ENCODE measurements at regions not wholly inside any gene's neighbourhood (a gene's known extent, or its start where the extent isn't known, plus 50 kb on each side); places are given as distances from the start of the nearest gene placed in this dataset.

- TF ChIP-seq CTCF (conservative IDR thresholded peaks at IDR 0.05; ENCODE audit: low read depth in 2 of 2) (no peak), ZNF114 (CRISPR knock-in tag; IDR thresholded peaks at IDR 0.05) (no peak), ETS1 (IDR thresholded peaks at IDR 0.05) (no peak)
These were observed 144.2 kb downstream of the DLL1 start for GRCh38 chr6:170146640-170147039.

Data from GM23338 (cell line).